ENCODE measurements at regions not wholly inside any gene's neighbourhood (a gene's known extent, or its start where the extent isn't known, plus 50 kb on each side); places are given as distances from the start of the nearest gene placed in this dataset.

DNA sequence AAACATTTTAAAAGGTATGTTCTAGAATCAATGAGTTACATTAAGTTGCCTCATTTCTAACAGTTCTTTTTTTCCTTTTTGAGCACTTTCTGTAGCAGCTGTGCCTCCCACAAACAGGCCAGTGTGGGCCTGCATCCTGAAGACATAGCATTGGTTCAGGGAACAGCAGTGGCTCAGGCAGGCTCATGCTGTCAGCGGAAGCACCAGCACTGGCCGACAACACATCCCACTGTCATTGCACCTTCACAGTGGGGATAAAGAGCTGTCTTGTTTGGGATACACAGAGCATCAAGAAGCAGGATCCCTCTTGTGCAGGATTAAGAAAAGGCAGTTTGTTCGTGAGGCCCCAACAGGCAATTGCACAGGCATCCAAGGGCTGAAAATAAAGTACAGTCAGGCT lies 123.3 kb downstream of the MOBP start:
- Histone ChIP-seq H3K27ac (ENCODE audit: low read depth, low read length) (no peak overlapping the region), H3K9me3 (ENCODE audit: control insufficient read depth, insufficient read depth, low read length) (no peaks in the 10 kb centered on the region), H3F3A (ENCODE audit: control insufficient read depth, insufficient read depth) (no peaks in the 10 kb centered on the region), H3K9me2 (replicated peaks; ENCODE audit: control insufficient read depth, low read length) (no peaks in the 10 kb centered on the region), H3K4me2 (ENCODE audit: low read length) (no peak overlapping the region), H3K4me1 (ENCODE audit: control insufficient read depth, low read length) (no peaks in the 10 kb centered on the region), H3K4me3 (ENCODE audit: low read length) (no peak overlapping the region), H3K79me2 (ENCODE audit: control insufficient read depth, low read length) (no peaks in the 10 kb centered on the region), H4K20me1 (ENCODE audit: control insufficient read depth, insufficient read depth, low read depth, low read length) (no peaks in the 10 kb centered on the region), H3K27me3 (ENCODE audit: control insufficient read depth, low read length) (no peaks in the 10 kb centered on the region), H3K36me3 (ENCODE audit: control insufficient read depth, low read length) (no peaks in the 10 kb centered on the region)
- no peak for TF ChIP-seq EZH2phosphoT487 (IDR thresholded peaks at IDR 0.05; ENCODE audit: borderline replicate concordance, low read length)
- TF ChIP-seq, protein P1, sequence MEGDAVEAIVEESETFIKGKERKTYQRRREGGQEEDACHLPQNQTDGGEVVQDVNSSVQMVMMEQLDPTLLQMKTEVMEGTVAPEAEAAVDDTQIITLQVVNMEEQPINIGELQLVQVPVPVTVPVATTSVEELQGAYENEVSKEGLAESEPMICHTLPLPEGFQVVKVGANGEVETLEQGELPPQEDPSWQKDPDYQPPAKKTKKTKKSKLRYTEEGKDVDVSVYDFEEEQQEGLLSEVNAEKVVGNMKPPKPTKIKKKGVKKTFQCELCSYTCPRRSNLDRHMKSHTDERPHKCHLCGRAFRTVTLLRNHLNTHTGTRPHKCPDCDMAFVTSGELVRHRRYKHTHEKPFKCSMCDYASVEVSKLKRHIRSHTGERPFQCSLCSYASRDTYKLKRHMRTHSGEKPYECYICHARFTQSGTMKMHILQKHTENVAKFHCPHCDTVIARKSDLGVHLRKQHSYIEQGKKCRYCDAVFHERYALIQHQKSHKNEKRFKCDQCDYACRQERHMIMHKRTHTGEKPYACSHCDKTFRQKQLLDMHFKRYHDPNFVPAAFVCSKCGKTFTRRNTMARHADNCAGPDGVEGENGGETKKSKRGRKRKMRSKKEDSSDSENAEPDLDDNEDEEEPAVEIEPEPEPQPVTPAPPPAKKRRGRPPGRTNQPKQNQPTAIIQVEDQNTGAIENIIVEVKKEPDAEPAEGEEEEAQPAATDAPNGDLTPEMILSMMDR (IDR thresholded peaks at IDR 0.05; ENCODE audit: low read depth, low read length, poor library complexity, severe bottlenecking): no peak

DNA sequence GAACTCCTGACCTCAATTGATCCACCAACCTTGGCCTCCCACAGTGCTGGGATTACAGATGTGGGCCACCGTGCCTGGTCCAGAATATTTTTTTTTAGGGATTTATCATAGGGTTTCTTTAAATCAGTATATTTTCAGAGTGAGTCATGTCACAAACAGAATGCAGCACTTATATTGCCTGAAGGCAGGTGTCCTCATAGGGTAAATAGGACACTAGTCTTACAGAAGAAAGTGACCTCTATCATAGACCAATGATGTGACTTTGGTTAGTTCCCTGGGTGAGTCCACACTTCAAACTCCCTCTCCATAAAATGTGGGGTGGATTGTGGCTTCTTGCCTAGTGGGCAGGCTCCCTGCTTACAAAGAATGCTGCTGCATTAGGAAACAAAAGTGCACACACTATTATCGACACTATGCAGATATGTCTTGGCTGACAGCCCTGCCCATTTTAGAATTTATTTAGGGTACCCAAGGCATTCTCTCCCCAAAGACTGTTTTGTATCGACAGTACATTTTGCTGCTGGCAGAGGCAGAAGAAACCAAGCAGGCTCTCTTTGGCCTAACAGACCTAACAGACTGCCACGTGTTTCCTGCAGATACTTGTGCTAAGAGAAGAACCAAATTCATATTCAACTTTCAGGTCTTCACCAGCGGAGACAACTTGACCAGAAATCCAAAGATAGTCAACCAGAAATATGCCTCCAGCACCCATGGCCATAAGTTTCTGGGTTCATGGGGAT lies 125.0 kb downstream of the MOBP start:
- Histone ChIP-seq H3K4me3 (ENCODE audit: low read length) (no peak overlapping the region), H3K9me2 (replicated peaks; ENCODE audit: control insufficient read depth, low read length) (no peaks in the 10 kb centered on the region)

DNA sequence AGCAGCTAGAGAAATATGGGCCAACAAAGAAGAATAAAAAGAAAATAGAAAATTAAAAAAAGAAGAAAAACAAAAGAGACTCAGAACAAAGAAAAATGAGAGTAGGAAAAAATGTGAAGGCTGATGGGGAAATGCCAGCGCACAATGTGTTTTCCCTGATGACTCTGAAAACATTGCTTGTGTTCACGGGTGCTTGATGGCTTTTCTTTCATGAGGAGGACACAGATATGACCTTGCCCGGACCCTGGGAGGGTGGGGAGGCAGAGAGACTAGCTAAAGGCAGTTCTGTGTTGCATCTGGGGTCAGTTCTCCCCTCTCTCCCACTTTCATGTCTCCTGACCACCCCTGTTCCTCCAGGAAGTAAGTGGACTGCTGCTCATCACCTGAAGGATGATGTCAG lies 125.9 kb downstream of the MOBP start:
- Histone ChIP-seq H3K27me3 (ENCODE audit: control insufficient read depth, low read length) (no peaks in the 10 kb centered on the region), H3K27ac (ENCODE audit: low read depth, low read length) (no peak overlapping the region), H3K4me3 (ENCODE audit: low read length) (no peak overlapping the region), H3K36me3 (ENCODE audit: control insufficient read depth, low read length) (no peaks in the 10 kb centered on the region), H3K79me2 (ENCODE audit: control insufficient read depth, low read length) (no peaks in the 10 kb centered on the region), H3K9me3 (ENCODE audit: control insufficient read depth, insufficient read depth, low read length) (no peaks in the 10 kb centered on the region), H3F3A (ENCODE audit: control insufficient read depth, insufficient read depth) (no peaks in the 10 kb centered on the region), H3K9me2 (replicated peaks; ENCODE audit: control insufficient read depth, low read length) (no peaks in the 10 kb centered on the region), H4K20me1 (ENCODE audit: control insufficient read depth, insufficient read depth, low read depth, low read length) (no peaks in the 10 kb centered on the region), H3K4me1 (ENCODE audit: control insufficient read depth, low read length) (no peaks in the 10 kb centered on the region), H3K4me2 (ENCODE audit: low read length) (no peak overlapping the region)
- TF ChIP-seq EZH2phosphoT487 (IDR thresholded peaks at IDR 0.05; ENCODE audit: borderline replicate concordance, low read length): no peak
- TF ChIP-seq, protein P1 (IDR thresholded peaks at IDR 0.05; ENCODE audit: low read depth, low read length, poor library complexity, severe bottlenecking): no peak

More for the DNA sequence above, 125.0 kb downstream of the MOBP start:
- Histone ChIP-seq H3K79me2 (ENCODE audit: control insufficient read depth, low read length) (no peaks in the 10 kb centered on the region), H3F3A (ENCODE audit: control insufficient read depth, insufficient read depth) (no peaks in the 10 kb centered on the region), H3K9me3 (ENCODE audit: control insufficient read depth, insufficient read depth, low read length) (no peaks in the 10 kb centered on the region), H3K4me2 (ENCODE audit: low read length) (no peak overlapping the region), H3K27ac (ENCODE audit: low read depth, low read length) (no peak overlapping the region), H3K27me3 (ENCODE audit: control insufficient read depth, low read length) (no peaks in the 10 kb centered on the region), H3K36me3 (ENCODE audit: control insufficient read depth, low read length) (no peaks in the 10 kb centered on the region), H3K4me1 (ENCODE audit: control insufficient read depth, low read length) (no peaks in the 10 kb centered on the region), H4K20me1 (ENCODE audit: control insufficient read depth, insufficient read depth, low read depth, low read length) (no peaks in the 10 kb centered on the region)
- no peak for TF ChIP-seq EZH2phosphoT487 (IDR thresholded peaks at IDR 0.05; ENCODE audit: borderline replicate concordance, low read length)
- TF ChIP-seq, protein P1 (IDR thresholded peaks at IDR 0.05; ENCODE audit: low read depth, low read length, poor library complexity, severe bottlenecking): no peak

Data from DOHH2 (cell line).